ENCODE measurements at regions not wholly inside any gene's neighbourhood (a gene's known extent, or its start where the extent isn't known, plus 50 kb on each side); places are given as distances from the start of the nearest gene placed in this dataset.
"Not testable (repeated sequence)": the region's sequence is repeated elsewhere in the genome, so short reads cannot be mapped to it uniquely, and the experiment has no call there.

DNA sequence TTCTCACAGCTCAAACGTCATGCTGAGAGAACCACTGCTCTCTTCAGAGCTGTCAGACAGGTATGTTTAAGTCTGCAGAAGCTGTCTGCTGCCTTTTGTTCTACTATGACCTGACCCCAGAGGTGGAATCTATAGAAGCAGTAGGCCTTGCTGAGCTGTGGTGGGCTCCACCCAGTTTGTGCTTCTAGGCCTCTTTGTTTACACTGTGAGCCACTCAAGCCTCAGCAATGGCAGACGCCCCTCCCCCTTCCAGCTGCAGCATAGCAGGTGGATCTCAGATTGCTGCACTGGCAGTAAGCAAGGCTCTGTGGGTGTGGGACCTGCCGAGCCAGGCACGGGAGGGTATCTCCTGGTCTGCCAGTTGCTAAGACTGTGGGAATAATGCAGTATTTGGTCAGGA, 350.5 kb upstream of the EMCN start:
- TF ChIP-seq, protein P1, sequence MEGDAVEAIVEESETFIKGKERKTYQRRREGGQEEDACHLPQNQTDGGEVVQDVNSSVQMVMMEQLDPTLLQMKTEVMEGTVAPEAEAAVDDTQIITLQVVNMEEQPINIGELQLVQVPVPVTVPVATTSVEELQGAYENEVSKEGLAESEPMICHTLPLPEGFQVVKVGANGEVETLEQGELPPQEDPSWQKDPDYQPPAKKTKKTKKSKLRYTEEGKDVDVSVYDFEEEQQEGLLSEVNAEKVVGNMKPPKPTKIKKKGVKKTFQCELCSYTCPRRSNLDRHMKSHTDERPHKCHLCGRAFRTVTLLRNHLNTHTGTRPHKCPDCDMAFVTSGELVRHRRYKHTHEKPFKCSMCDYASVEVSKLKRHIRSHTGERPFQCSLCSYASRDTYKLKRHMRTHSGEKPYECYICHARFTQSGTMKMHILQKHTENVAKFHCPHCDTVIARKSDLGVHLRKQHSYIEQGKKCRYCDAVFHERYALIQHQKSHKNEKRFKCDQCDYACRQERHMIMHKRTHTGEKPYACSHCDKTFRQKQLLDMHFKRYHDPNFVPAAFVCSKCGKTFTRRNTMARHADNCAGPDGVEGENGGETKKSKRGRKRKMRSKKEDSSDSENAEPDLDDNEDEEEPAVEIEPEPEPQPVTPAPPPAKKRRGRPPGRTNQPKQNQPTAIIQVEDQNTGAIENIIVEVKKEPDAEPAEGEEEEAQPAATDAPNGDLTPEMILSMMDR (IDR thresholded peaks at IDR 0.05; ENCODE audit: low read depth, low read length), result not testable (repeated sequence)
- TF ChIP-seq POLR2A (IDR thresholded peaks at IDR 0.05; ENCODE audit: extremely low read depth, insufficient read length); MAX (IDR thresholded peaks at IDR 0.05; ENCODE audit: low read depth, low read length); MYC (IDR thresholded peaks at IDR 0.05; ENCODE audit: low read depth, low read length): not testable (repeated sequence)
